ENCODE measurements at regions not wholly inside any gene's neighbourhood (a gene's known extent, or its start where the extent isn't known, plus 50 kb on each side); places are given as distances from the start of the nearest gene placed in this dataset.

DNA sequence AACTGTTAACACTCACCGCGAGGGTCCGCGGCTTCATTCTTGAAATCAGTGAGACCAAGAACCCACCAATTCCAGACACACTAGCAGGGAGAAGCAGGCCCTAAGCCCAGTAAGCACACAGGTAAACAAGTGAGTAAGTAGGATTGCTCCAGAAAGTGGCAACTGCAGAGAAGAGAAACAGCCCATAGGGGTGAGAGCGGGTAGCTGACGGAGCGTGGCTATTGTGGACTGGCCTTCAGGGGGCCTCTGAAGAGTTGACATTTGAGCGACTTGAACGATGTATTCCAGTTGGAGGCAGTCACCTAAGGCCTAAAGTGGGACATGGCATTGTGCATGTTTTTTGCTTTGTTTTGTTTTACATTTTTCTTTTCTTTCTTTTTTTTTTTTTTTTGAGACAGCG is 74.2 kb downstream of the TSPAN17 start:
- CTCF ChIA-PET, result no interaction called here
- DNase-seq (ENCODE audit: extremely low spot score), result no peak
- POLR2A ChIA-PET, result no interaction called here
- TF ChIP-seq FOXK2 (IDR thresholded peaks at IDR 0.05) (no peak), NFRKB (IDR thresholded peaks at IDR 0.05) (no peak)

DNA sequence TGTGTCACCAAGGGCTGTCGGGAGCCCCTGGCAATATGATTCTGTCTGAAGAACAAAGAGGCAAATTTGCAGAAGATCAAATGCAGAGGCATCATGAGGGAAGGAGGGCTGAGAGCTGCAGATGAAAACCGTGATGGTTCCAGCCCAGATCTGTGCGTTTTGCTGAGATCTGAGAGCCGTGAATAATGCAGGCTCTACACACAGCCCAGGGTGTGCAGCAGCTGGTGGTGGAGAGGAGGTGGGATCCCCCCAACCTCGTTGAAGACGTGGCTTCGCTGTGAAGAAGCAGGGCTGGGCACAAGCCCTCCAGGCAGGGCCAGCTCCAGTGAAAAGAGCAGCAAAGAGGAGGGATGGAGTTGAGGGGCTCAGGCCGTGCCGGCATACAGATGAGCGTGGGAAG is 75.5 kb downstream of the TSPAN17 start:
- ChIA-PET POLR2A (no interaction called here), CTCF (interaction anchor here (1.0 kb wide), 1 partner anchor 62 kb away, joined by 3 read pairs; no protein-coding TSS in a partner anchor)
- no peak for TF ChIP-seq SUZ12 (IDR thresholded peaks at IDR 0.05)
- DNase-seq (ENCODE audit: extremely low spot score), result no peak

DNA sequence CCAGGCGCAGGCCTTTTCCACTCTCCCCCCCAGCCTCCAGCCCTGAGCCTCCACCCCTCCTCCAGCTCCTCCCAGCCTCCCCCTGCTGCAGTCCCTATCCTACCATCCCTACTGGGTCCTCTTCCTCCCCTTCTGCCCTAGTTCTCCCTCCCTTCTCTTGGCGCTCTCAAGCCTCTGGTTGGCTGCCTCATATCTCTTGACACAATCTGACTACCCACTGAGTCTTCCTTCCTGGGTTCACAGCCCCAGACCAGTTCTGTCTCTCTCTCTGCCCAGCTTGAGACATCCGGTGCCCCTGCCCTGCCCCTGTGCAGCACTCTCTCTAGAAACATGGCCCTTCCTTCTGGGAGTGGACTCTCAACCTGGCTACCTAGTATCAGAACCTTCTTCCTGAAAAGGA is 76.2 kb downstream of the TSPAN17 start:
- no peak for DNase-seq (ENCODE audit: extremely low spot score)
- CTCF ChIA-PET, result interaction anchor here (1.0 kb wide), 1 partner anchor 63 kb away, joined by 3 read pairs; no protein-coding TSS in a partner anchor
- POLR2A ChIA-PET, result no interaction called here
- TF ChIP-seq, protein P1, sequence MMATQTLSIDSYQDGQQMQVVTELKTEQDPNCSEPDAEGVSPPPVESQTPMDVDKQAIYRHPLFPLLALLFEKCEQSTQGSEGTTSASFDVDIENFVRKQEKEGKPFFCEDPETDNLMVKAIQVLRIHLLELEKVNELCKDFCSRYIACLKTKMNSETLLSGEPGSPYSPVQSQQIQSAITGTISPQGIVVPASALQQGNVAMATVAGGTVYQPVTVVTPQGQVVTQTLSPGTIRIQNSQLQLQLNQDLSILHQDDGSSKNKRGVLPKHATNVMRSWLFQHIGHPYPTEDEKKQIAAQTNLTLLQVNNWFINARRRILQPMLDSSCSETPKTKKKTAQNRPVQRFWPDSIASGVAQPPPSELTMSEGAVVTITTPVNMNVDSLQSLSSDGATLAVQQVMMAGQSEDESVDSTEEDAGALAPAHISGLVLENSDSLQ (IDR thresholded peaks at IDR 0.05), result no peak
- TF ChIP-seq SUZ12 (IDR thresholded peaks at IDR 0.05) (no peak), NFRKB (IDR thresholded peaks at IDR 0.05) (no peak), L3MBTL2 (conservative IDR thresholded peaks at IDR 0.05) (no peak), SP1 (IDR thresholded peaks at IDR 0.05) (no peak), BHLHE40 (IDR thresholded peaks at IDR 0.05; ENCODE audit: borderline replicate concordance) (no peak), HDGF (IDR thresholded peaks at IDR 0.05; ENCODE audit: borderline replicate concordance) (no peak), ARNT (IDR thresholded peaks at IDR 0.05) (no peak)

DNA sequence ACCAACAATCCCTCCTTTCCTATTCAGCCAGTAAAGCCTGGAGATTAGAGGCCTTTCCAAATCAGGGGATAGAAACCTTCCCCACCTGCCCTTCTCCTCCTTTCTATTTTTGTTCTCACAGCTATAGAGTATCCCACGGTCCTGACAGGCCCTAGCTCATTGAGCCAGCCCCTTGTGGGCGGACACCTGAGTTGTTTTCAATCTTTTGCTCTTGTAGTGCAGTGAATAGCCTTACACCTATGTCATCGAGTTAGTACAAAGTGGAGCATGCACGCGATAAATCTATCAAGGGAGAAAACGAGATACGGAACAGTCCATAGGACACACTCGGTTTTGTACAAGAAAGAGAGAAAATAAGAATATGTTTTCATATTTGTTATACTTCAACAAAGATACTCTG is 77.2 kb downstream of the TSPAN17 start:
- TF ChIP-seq ELF4 (IDR thresholded peaks at IDR 0.05) (no peak), FOXA1 (IDR thresholded peaks at IDR 0.05) (no peak), FOXM1 (IDR thresholded peaks at IDR 0.05; ENCODE audit: borderline replicate concordance) (no peak), TARDBP (IDR thresholded peaks at IDR 0.05) (no peak), HDGF (IDR thresholded peaks at IDR 0.05; ENCODE audit: borderline replicate concordance) (no peak), NFRKB (IDR thresholded peaks at IDR 0.05) (no peak), ARNT (IDR thresholded peaks at IDR 0.05) (no peak), L3MBTL2 (conservative IDR thresholded peaks at IDR 0.05) (no peak), LEF1 (IDR thresholded peaks at IDR 0.05; ENCODE audit: borderline replicate concordance) (no peak), FOXK2 (IDR thresholded peaks at IDR 0.05) (no peak), CTBP1 (IDR thresholded peaks at IDR 0.05; ENCODE audit: borderline replicate concordance) (no peak), SP1 (IDR thresholded peaks at IDR 0.05) (no peak), SUZ12 (IDR thresholded peaks at IDR 0.05) (no peak), BHLHE40 (IDR thresholded peaks at IDR 0.05; ENCODE audit: borderline replicate concordance) (no peak), ZNF384 (IDR thresholded peaks at IDR 0.05) (no peak)
- TF ChIP-seq, protein P1 (IDR thresholded peaks at IDR 0.05), result no peak
- no peak for DNase-seq (ENCODE audit: extremely low spot score)
- ChIA-PET POLR2A (no interaction called here), CTCF (interaction anchor here (0.6 to 1.4 kb wide), 4 partner anchors 13 to 195 kb away, joined by 3 to 4 read pairs (median 4); no protein-coding TSS in a partner anchor)

DNA sequence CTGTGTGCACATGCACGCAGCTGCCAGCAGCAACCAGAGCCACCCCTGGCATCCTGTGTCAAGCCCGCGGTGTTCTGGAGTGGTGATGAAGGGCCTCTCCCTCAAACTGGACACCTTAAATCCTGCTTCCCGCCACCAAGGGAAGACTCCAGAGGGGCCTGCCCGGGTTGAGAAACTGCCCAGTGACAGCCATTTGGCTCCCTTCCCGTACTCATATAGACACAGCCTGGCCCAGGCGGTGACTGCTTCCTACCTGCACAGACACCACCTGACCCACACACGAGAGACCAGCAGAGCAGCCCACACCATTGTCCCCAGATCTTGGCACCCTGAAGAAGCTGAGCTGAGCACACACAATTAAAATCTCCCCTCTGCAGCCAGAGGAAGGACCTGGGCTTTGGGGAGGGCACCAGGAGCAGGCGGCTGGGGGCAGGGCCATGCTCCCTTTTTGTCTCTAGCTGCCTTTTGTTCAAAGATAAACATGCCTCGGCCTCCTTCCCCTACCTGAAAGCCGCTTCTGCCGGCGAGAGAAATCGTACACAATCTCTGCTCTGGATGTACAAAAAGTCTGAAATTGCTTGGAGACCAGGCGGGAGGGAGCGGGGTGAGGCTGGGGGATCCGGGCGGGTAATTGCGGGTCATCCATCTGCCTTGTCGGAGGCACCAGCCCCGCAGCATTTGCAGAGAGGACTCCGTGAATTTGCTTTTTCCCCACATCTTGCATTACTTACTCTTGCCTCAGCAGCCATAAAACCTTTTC is 78.4 kb downstream of the TSPAN17 start:
- CTCF ChIA-PET, result interaction anchor here (1.1 to 1.4 kb wide), 2 partner anchors 19 to 65 kb away, joined by 4 read pairs; no protein-coding TSS in a partner anchor

DNA sequence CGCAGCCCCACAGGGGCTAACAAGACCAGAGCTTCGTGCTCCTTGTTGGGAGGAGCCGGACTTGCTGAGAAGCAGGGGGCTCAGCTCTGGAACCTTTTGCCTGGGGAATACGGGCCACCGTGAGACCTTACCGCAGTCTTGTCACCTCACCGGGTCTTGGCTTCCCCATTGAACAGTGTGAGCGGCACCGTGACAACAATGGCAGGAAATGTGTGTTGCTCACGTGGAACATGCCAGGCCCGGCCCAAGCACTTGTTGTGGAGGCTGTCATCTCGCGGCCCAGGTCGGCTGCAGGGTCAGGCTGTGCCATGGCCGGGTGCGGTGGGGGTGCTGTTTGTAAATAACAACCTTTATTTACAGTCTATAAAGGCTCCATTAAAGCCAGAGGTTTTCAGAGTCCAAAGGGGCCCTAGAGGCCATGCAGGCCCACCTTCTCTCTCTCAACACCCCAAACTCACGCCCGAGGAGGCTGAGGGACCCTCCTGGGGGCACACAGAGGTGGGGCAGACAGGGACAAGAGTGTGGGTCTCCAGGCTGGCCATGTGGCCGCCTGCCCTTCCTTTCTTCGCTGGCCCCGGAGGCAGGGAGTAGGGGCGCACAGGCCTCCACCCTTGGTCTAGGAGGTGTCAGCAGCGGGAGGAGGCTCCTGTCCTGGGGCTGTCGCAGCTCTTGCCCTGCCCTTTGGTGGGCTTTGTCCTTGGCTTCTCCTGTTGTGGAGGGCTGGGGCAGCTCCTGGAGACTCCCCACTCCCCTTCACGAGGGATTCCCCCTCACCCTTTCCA is 79.7 kb downstream of the TSPAN17 start:
- CTCF ChIA-PET, result no interaction called here
- TF ChIP-seq LEF1 (IDR thresholded peaks at IDR 0.05; ENCODE audit: borderline replicate concordance), result no peak
- no peak for TF ChIP-seq FOXM1 (IDR thresholded peaks at IDR 0.05; ENCODE audit: borderline replicate concordance)
- TF ChIP-seq L3MBTL2 (conservative IDR thresholded peaks at IDR 0.05), result no peak
- TF ChIP-seq, protein P1 (IDR thresholded peaks at IDR 0.05), result no peak
- no peak for TF ChIP-seq NFRKB (IDR thresholded peaks at IDR 0.05)
- no peak for TF ChIP-seq FOXK2 (IDR thresholded peaks at IDR 0.05)
- TF ChIP-seq SUZ12 (IDR thresholded peaks at IDR 0.05), result no peak
- no peak for TF ChIP-seq ARNT (IDR thresholded peaks at IDR 0.05)
- no peak for TF ChIP-seq ELF4 (IDR thresholded peaks at IDR 0.05)
- no peak for TF ChIP-seq SP1 (IDR thresholded peaks at IDR 0.05)
- TF ChIP-seq TARDBP (IDR thresholded peaks at IDR 0.05), result no peak
- TF ChIP-seq HDGF (IDR thresholded peaks at IDR 0.05; ENCODE audit: borderline replicate concordance), result no peak
- DNase-seq (ENCODE audit: extremely low spot score), result no peak
- POLR2A ChIA-PET, result no interaction called here

More for the DNA sequence above, 78.4 kb downstream of the TSPAN17 start:
- TF ChIP-seq ELF4 (IDR thresholded peaks at IDR 0.05) (no peak), FOXA1 (IDR thresholded peaks at IDR 0.05) (no peak), SUZ12 (IDR thresholded peaks at IDR 0.05) (no peak), TARDBP (IDR thresholded peaks at IDR 0.05) (no peak), BHLHE40 (IDR thresholded peaks at IDR 0.05; ENCODE audit: borderline replicate concordance) (no peak), FOXM1 (IDR thresholded peaks at IDR 0.05; ENCODE audit: borderline replicate concordance) (no peak), SP1 (IDR thresholded peaks at IDR 0.05) (no peak), HDGF (IDR thresholded peaks at IDR 0.05; ENCODE audit: borderline replicate concordance) (no peak), FOXK2 (IDR thresholded peaks at IDR 0.05) (no peak), ZNF384 (IDR thresholded peaks at IDR 0.05) (no peak), L3MBTL2 (conservative IDR thresholded peaks at IDR 0.05) (no peak)
- TF ChIP-seq, protein P1 (IDR thresholded peaks at IDR 0.05), result no peak
- no peak for DNase-seq (ENCODE audit: extremely low spot score)
- POLR2A ChIA-PET, result no interaction called here

Measured in HEK293T (cell line).